ENCODE measurements at regions not wholly inside any gene's neighbourhood (a gene's known extent, or its start where the extent isn't known, plus 50 kb on each side); places are given as distances from the start of the nearest gene placed in this dataset.

GRCh38 chr2:175372704-175373701, 191.5 kb upstream of the ATP5MC3 start:
- TF ChIP-seq EZH2 (IDR thresholded peaks at IDR 0.05; ENCODE audit: insufficient read depth, poor library complexity, severe bottlenecking) (no peak), EZH2phosphoT487 (IDR thresholded peaks at IDR 0.05; ENCODE audit: insufficient read depth, low read depth) (no peak)

Data from GM23248 (cell line).